Prostate gland (tissue), 2 donors: ENCODE measurements at regions not wholly inside any gene's neighbourhood (a gene's known extent, or its start where the extent isn't known, plus 50 kb on each side); places are given as distances from the start of the nearest gene placed in this dataset.

Experiments used
- DNase-seq: peaks from one replicate; pipeline ENCODE4 v3.0.0-alpha.2; 2019; ENCODE audit warnings: low spot score
- H3K27ac ChIP-seq, 2 donors: fragments of 200-600 bp; sonication (generic); 2 replicates each; pipeline ENCODE4 v1.5.1; 2017 to 2019
- H3K27me3 ChIP-seq: fragments of 200-600 bp; sonication (generic); replicated peaks from 2 replicates; pipeline ENCODE4 v1.5.1; 2019; ENCODE audit not compliant: insufficient read depth
- H3K36me3 ChIP-seq, 2 donors: fragments of 200-600 bp; sonication (generic); 1 replicate in 1 of 2; 2 replicates in 1 of 2; pipeline versions ENCODE4 v1.5.1 to v1.8.1; 2017 to 2019
- H3K4me1 ChIP-seq: fragments of 200-600 bp; sonication (generic); replicated peaks from 2 replicates; pipeline ENCODE4 v1.5.1; 2019
- H3K4me3 ChIP-seq, 2 donors: fragments of 200-600 bp; sonication (generic); 2 replicates each; pipeline ENCODE4 v1.5.1; 2017 to 2019
- H3K9me3 ChIP-seq: fragments of 200-600 bp; sonication (generic); 2 replicates; pipeline ENCODE4 v1.5.1; 2017
- POLR2A ChIP-seq: fragments of 450-650 bp; IDR thresholded peaks from one replicate; pipeline ENCODE4 v1.6.1; 2016; ENCODE audit warnings: antibody characterized with exemption, mild to moderate bottlenecking
- POLR2AphosphoS5 ChIP-seq: sonication (generic); formaldehyde crosslinking; IDR thresholded peaks from one replicate; pipeline ENCODE4 v1.6.1; 2017; ENCODE audit warnings: antibody characterized with exemption
- WGBS: methylation state at CpG from one replicate; pipeline ENCODE4 v1.1.5; 2018; 5-methylcytosine and 5-hydroxymethylcytosine counted together
- intact Hi-C: fragments of 100-400 bp; cut with DNase I; formaldehyde crosslinking; loops from one replicate; pipeline ENCODE4 v1.14.2; 2022
- TF ChIP-seq, protein P1 (sequence below), 4 experiments: fragments of 200-600 bp in 2 of 4; fragments of 450-650 bp in 2 of 4; sonication (generic) in 2 of 4; IDR thresholded peaks; 1 replicate in 3 of 4; 2 replicates in 1 of 4; pipeline ENCODE4 v1.5.1; 2016 to 2019; ENCODE audit warnings: antibody characterized with exemption in 4 of 4, mild to moderate bottlenecking in 2 of 4, moderate library complexity in 2 of 4

DNA sequence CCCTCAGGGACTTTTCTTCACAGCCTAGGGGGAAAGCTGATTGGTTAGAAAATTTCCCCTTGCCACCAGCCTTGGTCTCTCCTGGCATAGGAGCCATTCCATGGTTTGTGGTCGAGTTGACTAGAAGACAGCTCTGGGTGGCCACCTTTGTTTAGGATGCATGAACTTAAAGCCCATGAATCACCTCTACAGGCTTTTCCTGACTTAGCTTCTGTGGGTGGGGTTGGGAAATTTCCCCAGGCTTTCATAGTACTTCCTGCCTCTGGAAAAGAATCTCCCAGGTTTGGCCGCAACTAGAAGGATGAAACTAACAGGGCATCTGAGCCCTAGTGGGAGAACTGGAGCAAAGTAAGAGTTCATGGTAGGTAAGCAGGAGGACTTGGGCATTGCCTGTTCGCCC lies 72.6 kb downstream of the SNRPE start:
- H3K4me1 ChIP-seq: no peaks in the 10 kb centered on the region
- H3K27me3 ChIP-seq: peaks cover 3% of the 10 kb centered on the region
- DNase-seq: no peak
- no peaks in the 10 kb centered on the region for H3K9me3 ChIP-seq
- WGBS: 83% methylated on average over 3 of the region's 3 CpGs
- H3K27ac ChIP-seq: no peak overlapping the region
- TF ChIP-seq POLR2A: no peak
- TF ChIP-seq, protein P1, sequence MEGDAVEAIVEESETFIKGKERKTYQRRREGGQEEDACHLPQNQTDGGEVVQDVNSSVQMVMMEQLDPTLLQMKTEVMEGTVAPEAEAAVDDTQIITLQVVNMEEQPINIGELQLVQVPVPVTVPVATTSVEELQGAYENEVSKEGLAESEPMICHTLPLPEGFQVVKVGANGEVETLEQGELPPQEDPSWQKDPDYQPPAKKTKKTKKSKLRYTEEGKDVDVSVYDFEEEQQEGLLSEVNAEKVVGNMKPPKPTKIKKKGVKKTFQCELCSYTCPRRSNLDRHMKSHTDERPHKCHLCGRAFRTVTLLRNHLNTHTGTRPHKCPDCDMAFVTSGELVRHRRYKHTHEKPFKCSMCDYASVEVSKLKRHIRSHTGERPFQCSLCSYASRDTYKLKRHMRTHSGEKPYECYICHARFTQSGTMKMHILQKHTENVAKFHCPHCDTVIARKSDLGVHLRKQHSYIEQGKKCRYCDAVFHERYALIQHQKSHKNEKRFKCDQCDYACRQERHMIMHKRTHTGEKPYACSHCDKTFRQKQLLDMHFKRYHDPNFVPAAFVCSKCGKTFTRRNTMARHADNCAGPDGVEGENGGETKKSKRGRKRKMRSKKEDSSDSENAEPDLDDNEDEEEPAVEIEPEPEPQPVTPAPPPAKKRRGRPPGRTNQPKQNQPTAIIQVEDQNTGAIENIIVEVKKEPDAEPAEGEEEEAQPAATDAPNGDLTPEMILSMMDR (IDR thresholded peaks at IDR 0.05): no peak
- no peak for TF ChIP-seq POLR2AphosphoS5
- no peaks in the 10 kb centered on the region for H3K36me3 ChIP-seq
- intact Hi-C loops: no loop called here
- H3K4me3 ChIP-seq: no peak overlapping the region

DNA sequence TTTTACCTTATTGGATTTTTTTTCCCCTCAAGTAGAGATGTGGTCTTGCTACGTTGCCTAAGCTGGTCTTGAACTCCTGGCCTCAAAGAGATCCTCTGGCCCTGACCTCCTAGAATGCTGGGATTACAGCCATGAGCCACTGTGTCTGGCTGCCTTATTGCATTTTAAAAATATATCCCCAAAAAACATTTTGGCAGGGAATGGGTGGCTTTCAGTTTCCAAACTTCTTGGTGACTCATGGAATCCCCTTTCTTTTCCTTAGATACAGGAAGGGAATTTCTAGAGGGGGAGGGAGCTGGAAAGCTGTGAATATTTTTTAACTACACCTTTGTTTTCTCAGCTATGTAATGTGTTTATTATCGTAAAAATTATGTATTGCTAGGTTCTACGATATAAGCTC lies 73.3 kb downstream of the SNRPE start:
- Histone ChIP-seq H3K36me3 (no peaks in the 10 kb centered on the region), H3K27me3 (peaks cover 3% of the 10 kb centered on the region), H3K27ac (no peak overlapping the region), H3K4me3 (no peak overlapping the region), H3K9me3 (no peaks in the 10 kb centered on the region), H3K4me1 (no peaks in the 10 kb centered on the region)
- WGBS: 80% methylated on average over 3 of the region's 3 CpGs
- intact Hi-C loops: no loop called here
- DNase-seq: no peak
- TF ChIP-seq POLR2A (no peak), POLR2AphosphoS5 (no peak)
- TF ChIP-seq, protein P1 (IDR thresholded peaks at IDR 0.05): no peak

DNA sequence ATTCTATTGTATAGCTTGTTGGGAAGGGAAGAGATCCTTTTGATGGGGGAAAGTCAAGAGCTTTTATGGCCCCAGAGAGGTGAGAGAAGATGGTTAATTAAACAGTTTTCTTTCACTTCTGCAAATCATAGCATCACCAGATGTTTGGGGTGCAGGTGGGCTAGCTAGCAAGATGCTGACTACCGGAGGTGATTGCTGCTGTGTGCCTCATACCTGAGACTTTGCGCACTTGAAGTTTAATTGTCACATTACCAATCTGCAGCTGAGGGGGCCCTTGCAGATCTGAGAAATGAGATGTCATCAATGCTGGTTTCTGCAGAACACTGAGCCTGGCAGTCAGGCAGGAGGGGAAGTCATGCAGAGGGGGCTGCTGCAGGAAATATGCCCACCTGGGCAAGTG lies 73.9 kb downstream of the SNRPE start:
- TF ChIP-seq POLR2AphosphoS5: no peak
- TF ChIP-seq, protein P1 (IDR thresholded peaks at IDR 0.05): no peak
- no peak for TF ChIP-seq POLR2A
- H3K27me3 ChIP-seq: peaks cover 3% of the 10 kb centered on the region
- 98% methylated on average over 2 of the region's 2 CpGs for WGBS
- intact Hi-C loops: no loop called here
- no peaks in the 10 kb centered on the region for H3K4me1 ChIP-seq
- no peak for DNase-seq
- no peaks in the 10 kb centered on the region for H3K36me3 ChIP-seq
- H3K27ac ChIP-seq: no peak overlapping the region
- no peaks in the 10 kb centered on the region for H3K9me3 ChIP-seq
- H3K4me3 ChIP-seq: no peak overlapping the region

DNA sequence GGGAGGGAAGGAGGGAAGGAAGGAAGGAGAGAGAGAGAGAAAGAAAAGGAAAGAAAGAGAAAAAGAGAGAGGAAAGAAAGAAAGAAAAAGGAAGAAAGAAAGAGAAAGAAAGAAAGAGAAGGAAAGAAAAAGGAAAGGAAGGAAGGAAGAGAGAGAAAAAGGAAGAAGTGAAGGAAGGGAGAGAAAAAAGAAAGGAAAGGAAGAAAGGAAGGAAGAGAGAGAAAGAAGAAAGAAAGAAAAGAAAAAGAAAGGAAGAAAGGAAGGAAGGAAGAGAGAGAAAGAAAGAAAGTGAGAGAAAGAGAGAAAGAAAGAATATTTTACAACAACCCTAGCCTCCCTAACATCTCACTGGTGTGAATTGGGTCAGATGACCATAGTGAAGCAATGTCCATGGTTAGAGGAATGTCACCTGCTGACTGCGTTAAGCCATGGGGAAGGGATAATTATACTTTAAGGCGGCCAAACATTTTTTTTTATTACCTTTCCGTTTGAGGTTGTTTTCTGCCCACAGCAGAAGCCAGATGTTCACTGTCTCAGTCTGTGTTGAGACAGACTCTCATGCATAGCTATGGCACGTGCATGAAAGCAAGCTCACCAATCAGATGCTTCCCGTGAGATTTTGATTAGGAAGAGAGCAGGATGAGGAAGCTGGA lies 76.4 kb downstream of the SNRPE start:
- no peak overlapping the region for H3K27ac ChIP-seq
- H3K4me3 ChIP-seq: no peak overlapping the region
- H3K27me3 ChIP-seq: peaks cover 3% of the 10 kb centered on the region
- no peaks in the 10 kb centered on the region for H3K4me1 ChIP-seq
- H3K36me3 ChIP-seq: no peaks in the 10 kb centered on the region
- DNase-seq: no peak
- TF ChIP-seq POLR2AphosphoS5 (no peak), POLR2A (no peak)
- TF ChIP-seq, protein P1 (IDR thresholded peaks at IDR 0.05): no peak
- H3K9me3 ChIP-seq: no peaks in the 10 kb centered on the region
- intact Hi-C loops: no loop called here
- WGBS: 40% methylated on average over 5 of the region's 5 CpGs

DNA sequence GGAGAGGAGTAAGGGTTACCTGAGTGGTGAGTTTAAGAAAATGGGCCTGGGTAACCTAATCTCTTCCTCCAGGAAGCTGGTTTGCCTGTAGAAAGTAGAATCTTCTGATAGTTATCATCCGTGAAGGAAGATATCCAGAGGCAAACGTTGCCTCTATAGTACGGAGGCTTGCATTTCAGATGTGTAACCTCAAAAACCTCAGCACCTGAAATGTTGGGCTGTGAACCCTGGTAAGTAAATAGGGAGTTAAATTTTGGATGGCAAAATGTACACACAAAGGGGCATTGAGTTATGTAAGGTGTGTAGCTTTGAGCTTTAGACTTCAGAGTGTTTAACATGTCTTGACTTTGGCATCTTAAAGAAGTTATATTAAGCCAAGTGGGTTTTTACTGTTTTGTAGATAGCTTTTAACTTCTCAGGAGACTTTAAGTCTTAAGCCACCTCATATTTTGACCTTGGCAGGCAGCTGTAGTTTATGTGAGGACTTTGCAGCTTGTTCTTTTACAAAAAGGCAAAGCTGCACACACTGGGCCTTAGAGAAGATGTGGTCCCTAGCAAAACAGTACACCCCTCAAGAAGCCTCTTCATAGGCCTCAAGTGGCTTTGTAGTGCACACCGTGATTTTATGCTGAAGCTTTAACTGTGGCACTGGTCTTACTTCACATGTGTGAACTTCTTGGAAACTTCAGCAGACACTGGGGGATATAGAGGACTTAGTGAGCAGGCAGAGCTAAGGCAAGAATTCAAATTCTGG lies 83.4 kb downstream of the SNRPE start:
- no peaks in the 10 kb centered on the region for H3K27me3 ChIP-seq
- no peaks in the 10 kb centered on the region for H3K4me1 ChIP-seq
- no peak for DNase-seq
- H3K36me3 ChIP-seq: no peaks in the 10 kb centered on the region
- 43% methylated on average over 4 of the region's 4 CpGs for WGBS
- no peak for TF ChIP-seq POLR2A
- no peak for TF ChIP-seq POLR2AphosphoS5
- TF ChIP-seq, protein P1 (IDR thresholded peaks at IDR 0.05): no peak
- H3K4me3 ChIP-seq: no peak overlapping the region
- H3K9me3 ChIP-seq: no peaks in the 10 kb centered on the region
- intact Hi-C loops: no loop called here
- H3K27ac ChIP-seq: no peak overlapping the region
